HG03175 (cell line): ENCODE measurements at regions not wholly inside any gene's neighbourhood (a gene's known extent, or its start where the extent isn't known, plus 50 kb on each side); places are given as distances from the start of the nearest gene placed in this dataset.
"Not testable (repeated sequence)": the region's sequence is repeated elsewhere in the genome, so short reads cannot be mapped to it uniquely, and the experiment has no call there.

Source experiments
- ATAC-seq: cut with Tn5 transposase; IDR thresholded peaks from one replicate; pipeline ENCODE4 v1.9.1; 2021; ENCODE audit warnings: mild to moderate bottlenecking, moderate library complexity; ENCODE audit not compliant: unreplicated experiment

DNA sequence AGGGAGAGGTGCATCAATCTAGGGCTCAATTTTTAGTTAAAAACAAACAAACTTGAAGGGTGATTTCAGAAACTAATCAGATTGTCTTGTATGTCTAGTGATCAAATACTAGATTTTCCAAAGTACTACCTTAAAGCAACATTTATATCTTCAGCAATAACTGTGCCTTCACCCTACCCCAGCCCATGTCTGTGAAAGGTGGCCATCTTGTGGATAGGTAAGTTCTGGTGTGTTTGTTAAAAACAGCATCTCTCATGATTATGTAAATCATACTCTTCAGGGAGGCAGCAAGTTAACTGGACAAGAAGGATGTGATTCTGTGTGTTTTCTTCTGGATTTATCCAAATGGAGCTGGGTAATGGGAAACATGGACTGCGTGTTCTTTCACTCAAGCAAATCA, 81.4 kb upstream of the ACSL1 start:
- ATAC-seq, result no peak

DNA sequence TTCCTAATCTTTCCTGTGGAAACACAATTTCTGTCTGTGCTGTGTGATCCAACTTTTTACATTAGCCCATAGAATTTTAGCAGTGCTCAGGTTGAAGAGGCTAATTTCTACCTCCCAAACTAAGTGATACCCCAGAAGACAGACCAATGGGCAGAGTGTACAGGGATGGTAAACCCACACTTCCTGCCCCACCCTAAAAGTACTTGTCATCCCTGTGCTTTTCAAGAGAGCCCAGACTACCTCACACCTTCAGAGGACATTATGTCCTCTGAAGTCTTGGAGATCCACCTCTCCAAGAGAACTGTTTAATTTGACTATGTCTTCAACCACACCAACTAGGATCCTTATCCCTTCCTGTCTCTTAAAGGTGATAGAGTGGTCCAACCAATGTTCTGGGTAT, 82.0 kb upstream of the ACSL1 start:
- no peak for ATAC-seq

- no peak for ATAC-seq
Measured at GRCh38 chr4:184911310-184911709, 85.5 kb upstream of the ACSL1 start.

DNA sequence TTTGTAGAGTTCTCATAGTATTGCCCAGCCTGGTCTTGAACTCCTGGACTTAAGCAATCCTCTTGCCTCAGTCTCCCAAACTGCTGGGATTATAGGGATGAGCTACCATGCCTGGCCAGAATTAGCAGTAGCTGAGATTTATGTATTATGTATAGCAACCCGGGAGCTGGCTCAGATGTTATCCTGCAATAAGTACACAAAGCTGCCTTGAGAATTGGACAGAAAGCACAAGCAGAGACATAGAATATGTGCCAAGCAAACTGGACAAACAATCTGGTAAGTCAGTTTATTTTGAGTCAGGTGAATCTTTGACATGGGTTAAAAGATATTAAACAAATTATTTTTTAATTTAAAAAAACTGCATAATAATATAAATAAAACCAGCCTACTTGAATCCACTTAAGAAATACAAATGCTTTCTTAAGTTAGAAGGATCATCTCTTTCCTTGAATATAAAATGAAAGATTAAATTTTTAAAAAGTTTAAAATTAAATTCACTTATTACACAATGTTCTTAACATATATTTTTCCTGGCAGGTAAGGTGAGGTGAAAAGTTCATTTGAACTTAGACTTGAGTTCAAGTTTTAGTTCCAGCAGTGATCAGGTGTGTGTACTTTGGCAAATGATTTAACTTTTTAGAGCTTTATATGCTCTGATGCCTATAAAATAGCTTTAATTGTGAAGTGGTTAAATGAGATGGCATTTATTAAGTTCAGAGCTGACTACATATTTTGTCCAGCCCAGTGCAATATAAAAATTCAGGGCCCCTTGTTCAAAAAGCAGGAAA, 87.8 kb upstream of the ACSL1 start:
- no peak for ATAC-seq

DNA sequence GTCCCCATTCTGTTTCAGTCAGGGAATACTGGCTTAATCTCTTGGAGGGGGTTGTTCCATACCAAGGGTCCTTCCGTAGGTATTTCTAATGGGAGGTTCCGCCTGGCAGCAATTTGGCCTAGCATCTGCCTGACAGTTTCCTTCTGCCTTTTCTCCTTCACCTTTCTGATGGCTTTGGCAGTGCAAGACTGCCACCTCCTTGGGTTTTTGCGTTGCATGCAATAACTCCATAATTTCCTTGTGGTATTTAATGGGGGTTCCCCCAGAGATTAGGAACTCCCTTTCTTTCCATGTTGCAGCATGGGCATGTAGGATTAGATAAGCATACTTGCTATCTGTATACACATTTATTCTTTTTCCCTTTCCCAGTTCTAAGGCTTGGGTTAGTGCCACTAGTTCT, 93.0 kb upstream of the ACSL1 start:
- ATAC-seq, result not testable (repeated sequence)

GRCh38 chr4:184921456-184921855, 95.7 kb upstream of the ACSL1 start:
- no peak for ATAC-seq

GRCh38 chr4:184922301-184922700, 96.0 kb upstream of the HELT start:
- no peak for ATAC-seq

GRCh38 chr4:184924516-184924915, 93.8 kb upstream of the HELT start:
- ATAC-seq, result no peak

- ATAC-seq, result no peak
Measured at GRCh38 chr4:184929476-184929875, 88.8 kb upstream of the HELT start.

DNA sequence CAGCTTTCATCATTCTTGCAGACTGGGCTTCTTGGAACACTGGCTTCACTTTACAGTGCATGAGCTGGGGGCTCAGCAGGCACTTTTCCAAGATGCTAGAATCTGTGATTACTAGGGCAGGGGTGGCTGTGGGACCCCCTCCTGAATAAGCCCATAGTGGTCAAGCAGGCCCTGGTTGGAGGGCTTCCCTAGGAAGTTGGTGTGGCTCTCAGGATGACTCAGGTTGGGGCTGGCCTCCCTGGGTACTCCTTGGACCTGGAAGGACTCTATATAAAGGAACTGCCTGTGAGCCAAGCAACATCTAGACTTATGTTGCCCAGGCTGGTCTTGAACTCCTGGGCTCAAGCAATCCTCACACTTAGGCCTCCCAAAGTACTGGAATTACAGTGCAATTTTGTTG, 88.3 kb upstream of the HELT start:
- ATAC-seq, result no peak

DNA sequence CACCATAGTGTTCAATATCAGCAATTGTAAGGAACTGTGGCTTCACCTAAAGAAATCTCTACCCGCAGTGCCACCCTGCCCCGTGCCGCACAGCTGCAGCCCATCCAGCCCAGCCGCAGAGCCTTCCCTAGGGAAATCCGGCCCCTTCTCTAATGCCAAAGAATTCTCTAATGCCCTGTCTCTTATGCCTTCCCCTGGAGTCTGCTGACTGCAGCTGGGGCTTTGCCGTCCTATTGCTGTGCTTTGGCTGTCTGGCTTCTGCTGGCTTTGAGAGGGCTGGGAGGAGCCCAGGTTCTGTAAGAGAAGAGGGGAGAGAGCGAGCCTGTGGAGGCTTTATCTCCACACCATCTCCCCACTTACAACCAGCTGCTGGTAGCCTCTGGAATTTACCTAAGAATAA, 85.9 kb upstream of the HELT start:
- no peak for ATAC-seq

DNA sequence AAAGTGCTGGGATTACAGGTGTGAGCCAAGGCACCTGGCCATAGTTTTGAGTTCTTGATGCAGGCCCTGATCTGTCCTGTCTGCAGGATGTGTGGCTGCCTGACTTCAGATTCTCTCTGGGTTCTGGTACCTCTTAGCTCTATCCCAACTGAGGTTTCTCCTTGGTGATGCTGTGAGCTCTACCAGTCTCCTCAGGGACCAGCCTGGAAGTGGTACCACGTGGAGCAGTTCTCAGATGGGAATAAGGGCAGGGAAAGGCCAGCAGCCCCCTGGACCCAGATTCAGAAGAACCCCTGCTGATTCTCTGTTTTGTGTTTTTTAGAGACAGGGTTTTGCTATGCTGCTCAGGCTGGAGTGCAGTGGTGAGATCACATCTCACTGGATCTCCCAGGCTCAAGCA, 85.0 kb upstream of the HELT start:
- ATAC-seq, result no peak

- no peak for ATAC-seq
Measured at GRCh38 chr4:184934184-184934583, 84.1 kb upstream of the HELT start.

- no peak for ATAC-seq
Measured at GRCh38 chr4:184934961-184935360, 83.3 kb upstream of the HELT start.

GRCh38 chr4:184936071-184936470, 82.2 kb upstream of the HELT start:
- ATAC-seq, result no peak

GRCh38 chr4:184937030-184937710, 81.1 kb upstream of the HELT start:
- ATAC-seq, result no peak

DNA sequence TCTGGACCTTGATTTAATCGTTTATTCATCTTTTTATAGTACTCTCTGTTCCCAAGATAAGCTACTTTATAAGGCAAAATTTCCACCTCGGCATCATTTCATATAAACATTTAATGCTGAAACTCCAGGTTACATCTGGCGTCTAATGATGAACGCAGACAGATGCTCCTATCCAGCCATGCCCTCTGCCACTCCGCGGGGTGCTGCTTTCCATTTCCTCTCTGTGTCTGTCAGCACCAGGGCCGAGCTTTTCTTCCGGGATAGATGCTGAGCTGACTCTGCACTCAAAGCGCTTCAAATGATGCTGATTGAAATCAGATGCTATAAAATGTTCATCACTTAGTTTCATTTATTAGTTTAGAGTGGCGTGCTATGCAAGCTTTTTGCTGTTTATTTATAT, 80.5 kb upstream of the HELT start:
- no peak for ATAC-seq

- ATAC-seq, result no peak
Measured at GRCh38 chr4:184938871-184939270, 79.4 kb upstream of the HELT start.

- ATAC-seq, result no peak
Measured at GRCh38 chr4:184939978-184940377, 78.3 kb upstream of the HELT start.

DNA sequence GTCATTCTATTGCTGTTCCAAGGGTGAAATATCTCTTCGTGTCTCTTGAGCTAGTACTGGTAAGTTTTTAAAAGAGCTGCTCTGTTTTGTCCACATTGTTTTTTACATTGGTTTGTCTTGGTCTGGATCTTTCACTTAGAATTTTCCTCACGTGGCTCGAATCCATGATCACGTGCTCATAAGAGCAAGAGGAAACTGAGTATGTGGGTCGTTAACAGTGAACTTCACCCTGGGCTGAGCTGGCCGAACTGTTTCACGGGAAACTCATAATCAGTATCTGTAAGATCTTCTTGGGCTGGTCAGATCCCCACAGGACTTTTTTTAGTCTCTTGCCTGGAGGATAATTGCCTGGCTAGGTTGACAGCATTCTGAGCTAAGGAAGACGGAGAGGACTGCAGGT, 77.8 kb upstream of the HELT start:
- ATAC-seq, result no peak

- no peak for ATAC-seq
Measured at GRCh38 chr4:184941671-184942418, 76.4 kb upstream of the HELT start.
